ENCODE measurements at regions not wholly inside any gene's neighbourhood (a gene's known extent, or its start where the extent isn't known, plus 50 kb on each side); places are given as distances from the start of the nearest gene placed in this dataset.
"Not testable (repeated sequence)": the region's sequence is repeated elsewhere in the genome, so short reads cannot be mapped to it uniquely, and the experiment has no call there.

- in situ Hi-C loops (cut with HindIII; ENCODE audit: low pct_ligation_motif_present, low pct_unique_long_range_greater_than_20kb, low sequenced_read_pairs), result no loop called here
- no peak for DNase-seq
Measured at GRCh38 chr4:60404027-60404426, 796.1 kb upstream of the ADGRL3 start.

GRCh38 chr4:60422439-60422838, 777.7 kb upstream of the ADGRL3 start:
- DNase-seq, result no peak
- in situ Hi-C loops (cut with HindIII; ENCODE audit: low pct_ligation_motif_present, low pct_unique_long_range_greater_than_20kb, low sequenced_read_pairs), result no loop called here

GRCh38 chr4:60423573-60424184, 776.4 kb upstream of the ADGRL3 start:
- in situ Hi-C loops (cut with HindIII; ENCODE audit: low pct_ligation_motif_present, low pct_unique_long_range_greater_than_20kb, low sequenced_read_pairs); DNase-seq: not testable (repeated sequence)

DNA sequence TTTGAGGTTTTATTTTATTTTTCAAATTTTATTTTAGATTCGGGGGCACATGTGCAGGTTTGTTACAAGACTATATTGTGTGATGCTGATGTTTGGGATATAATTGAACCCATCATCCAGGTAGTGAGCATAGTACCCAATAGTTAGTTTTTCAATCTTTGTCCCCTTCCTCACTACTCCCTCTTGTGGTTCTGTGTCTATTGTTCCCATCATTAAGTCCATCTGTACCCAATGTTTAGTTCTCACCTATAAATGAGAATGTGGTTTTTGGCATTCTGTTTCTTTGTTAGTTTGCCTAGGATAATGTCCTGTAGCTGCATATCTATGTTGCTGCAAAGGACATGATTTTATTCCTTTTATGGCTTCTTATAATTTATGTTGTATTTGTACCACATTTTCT, 767.2 kb upstream of the ADGRL3 start:
- no peak for DNase-seq
- in situ Hi-C loops (cut with HindIII; ENCODE audit: low pct_ligation_motif_present, low pct_unique_long_range_greater_than_20kb, low sequenced_read_pairs), result no loop called here

DNA sequence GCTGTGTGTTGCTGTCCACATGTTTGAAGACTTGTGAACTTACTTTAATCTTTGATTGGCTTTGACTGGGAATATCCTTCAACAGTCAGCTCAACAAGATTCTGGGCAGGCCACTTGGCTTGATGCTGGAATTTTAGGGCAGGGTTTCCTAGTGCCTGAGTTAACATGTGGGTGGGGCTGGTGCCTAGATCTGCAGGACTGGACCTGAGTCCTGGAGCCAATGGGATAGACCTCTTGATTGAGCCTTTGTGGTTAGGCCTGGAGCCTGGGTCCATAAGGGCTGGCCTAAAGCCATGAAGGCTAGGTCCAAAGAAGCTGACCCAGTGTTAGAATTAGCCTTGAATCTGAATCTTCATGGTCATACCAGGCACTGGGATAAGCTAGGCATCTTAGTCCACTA, 757.1 kb upstream of the ADGRL3 start:
- DNase-seq, result no peak
- in situ Hi-C loops (cut with HindIII; ENCODE audit: low pct_ligation_motif_present, low pct_unique_long_range_greater_than_20kb, low sequenced_read_pairs), result no loop called here

DNA sequence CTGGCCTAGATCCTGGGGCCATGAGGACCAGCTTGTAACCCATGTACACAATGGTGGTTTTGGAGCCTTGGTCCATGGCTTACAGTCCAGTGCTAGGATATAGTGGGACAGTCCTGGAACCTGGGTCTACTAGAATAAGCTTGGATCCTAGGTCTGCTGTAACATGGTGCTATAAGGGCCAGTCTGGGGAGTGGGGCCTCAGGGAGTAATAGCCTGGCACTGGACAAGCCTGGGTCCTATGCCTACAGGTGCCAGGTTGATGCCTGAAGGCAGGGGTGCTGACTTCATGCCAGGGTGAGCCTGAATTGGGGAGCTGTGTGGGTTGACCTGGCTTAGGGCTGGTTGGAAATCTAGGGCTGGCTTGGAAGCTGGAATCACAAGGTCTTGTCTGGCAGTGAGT, 756.3 kb upstream of the ADGRL3 start:
- no peak for DNase-seq
- in situ Hi-C loops (cut with HindIII; ENCODE audit: low pct_ligation_motif_present, low pct_unique_long_range_greater_than_20kb, low sequenced_read_pairs), result no loop called here

- DNase-seq, result no peak
- in situ Hi-C loops (cut with HindIII; ENCODE audit: low pct_ligation_motif_present, low pct_unique_long_range_greater_than_20kb, low sequenced_read_pairs), result no loop called here
Measured at GRCh38 chr4:60450054-60450453, 750.1 kb upstream of the ADGRL3 start.

- in situ Hi-C loops (cut with HindIII; ENCODE audit: low pct_ligation_motif_present, low pct_unique_long_range_greater_than_20kb, low sequenced_read_pairs), result no loop called here
- DNase-seq, result no peak
Measured at GRCh38 chr4:60452266-60452665, 747.9 kb upstream of the ADGRL3 start.

- DNase-seq, result no peak
- in situ Hi-C loops (cut with HindIII; ENCODE audit: low pct_ligation_motif_present, low pct_unique_long_range_greater_than_20kb, low sequenced_read_pairs), result no loop called here
Measured at GRCh38 chr4:60455380-60455779, 744.7 kb upstream of the ADGRL3 start.

- no peak for DNase-seq
- in situ Hi-C loops (cut with HindIII; ENCODE audit: low pct_ligation_motif_present, low pct_unique_long_range_greater_than_20kb, low sequenced_read_pairs), result no loop called here
Measured at GRCh38 chr4:60461551-60461950, 738.6 kb upstream of the ADGRL3 start.

DNA sequence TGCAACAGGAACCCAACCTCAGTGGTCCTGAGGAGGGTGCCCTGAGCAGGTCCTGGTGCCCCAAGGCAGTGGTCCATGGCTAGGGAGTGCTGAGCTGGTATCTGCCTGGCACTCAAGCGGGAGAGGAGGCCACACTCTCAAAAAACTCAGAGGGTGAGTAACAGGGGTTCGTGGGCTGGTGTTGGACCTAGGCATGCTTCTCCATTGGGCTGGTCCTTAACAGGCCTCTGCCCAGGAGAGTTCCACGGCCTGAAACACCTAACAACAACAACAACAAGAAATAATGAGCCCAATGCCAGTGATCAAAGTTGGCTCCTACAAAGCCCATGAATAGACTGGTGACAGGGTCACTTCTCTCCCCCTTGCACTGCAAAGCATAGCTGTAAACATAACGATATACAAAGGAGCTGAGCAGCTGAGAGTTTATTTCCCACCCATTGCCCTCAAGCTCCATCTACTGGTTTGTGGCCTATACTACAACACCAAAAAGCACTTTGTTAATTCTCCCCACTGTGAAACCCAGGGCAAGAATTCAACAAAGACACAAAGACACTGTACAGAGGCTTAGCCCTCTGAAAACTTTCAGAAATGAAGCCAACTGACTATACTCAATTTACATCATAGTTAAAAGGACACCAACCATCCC, 736.1 kb upstream of the ADGRL3 start:
- DNase-seq, result peak; percentile 9
- in situ Hi-C loops (cut with HindIII; ENCODE audit: low pct_ligation_motif_present, low pct_unique_long_range_greater_than_20kb, low sequenced_read_pairs), result no loop called here

GRCh38 chr4:60482921-60483351, 717.2 kb upstream of the ADGRL3 start:
- no peak for DNase-seq
- in situ Hi-C loops (cut with HindIII; ENCODE audit: low pct_ligation_motif_present, low pct_unique_long_range_greater_than_20kb, low sequenced_read_pairs), result no loop called here

- DNase-seq, result no peak
- in situ Hi-C loops (cut with HindIII; ENCODE audit: low pct_ligation_motif_present, low pct_unique_long_range_greater_than_20kb, low sequenced_read_pairs), result no loop called here
Measured at GRCh38 chr4:60485276-60485675, 714.9 kb upstream of the ADGRL3 start.

- DNase-seq; in situ Hi-C loops (cut with HindIII; ENCODE audit: low pct_ligation_motif_present, low pct_unique_long_range_greater_than_20kb, low sequenced_read_pairs): not testable (repeated sequence)
Measured at GRCh38 chr4:60487118-60487761, 712.9 kb upstream of the ADGRL3 start.

DNA sequence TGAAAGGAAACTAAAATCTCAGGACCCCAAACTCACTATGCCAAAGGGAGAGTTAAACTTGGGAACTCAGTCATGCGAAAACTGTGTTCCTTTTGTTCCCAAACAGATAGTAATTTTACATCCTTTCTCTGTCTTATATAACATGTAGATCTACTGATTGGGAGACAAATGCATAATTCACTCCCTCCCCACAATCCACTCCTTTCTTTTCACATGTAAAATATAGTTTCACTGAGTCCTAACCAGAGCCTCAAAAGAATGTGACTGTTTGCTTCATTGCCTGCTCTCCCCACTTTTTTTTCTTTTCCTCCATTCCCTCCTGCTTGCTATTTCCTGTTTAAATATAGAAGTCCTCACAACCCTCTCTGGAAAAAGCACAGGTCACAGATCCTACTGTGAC, 699.3 kb upstream of the ADGRL3 start:
- DNase-seq, result no peak
- in situ Hi-C loops (cut with HindIII; ENCODE audit: low pct_ligation_motif_present, low pct_unique_long_range_greater_than_20kb, low sequenced_read_pairs), result no loop called here

DNA sequence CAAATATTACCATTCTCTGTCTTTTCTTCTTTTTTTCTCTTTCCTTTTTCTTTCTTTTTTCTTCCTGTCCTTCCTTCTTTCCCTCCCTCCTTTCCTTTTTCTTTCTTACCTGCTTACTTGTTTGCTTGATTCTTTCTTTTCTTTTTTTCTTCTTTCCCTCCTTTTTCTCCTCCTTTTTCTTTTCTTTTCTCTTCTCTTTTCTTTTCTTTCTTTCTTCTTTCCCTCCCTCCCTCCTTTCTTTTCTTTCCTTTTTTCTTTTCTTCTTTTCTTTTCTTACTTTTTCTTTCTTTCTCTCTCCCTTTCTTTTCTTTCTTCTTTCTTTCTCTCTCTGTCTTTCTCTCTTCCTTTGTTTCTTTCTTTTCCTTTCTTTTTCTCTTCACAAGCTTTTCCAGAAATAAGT, 697.4 kb upstream of the ADGRL3 start:
- in situ Hi-C loops (cut with HindIII; ENCODE audit: low pct_ligation_motif_present, low pct_unique_long_range_greater_than_20kb, low sequenced_read_pairs), result no loop called here
- no peak for DNase-seq

GRCh38 chr4:60506061-60506460, 694.1 kb upstream of the ADGRL3 start:
- in situ Hi-C loops (cut with HindIII; ENCODE audit: low pct_ligation_motif_present, low pct_unique_long_range_greater_than_20kb, low sequenced_read_pairs), result no loop called here

GRCh38 chr4:60522265-60522664, 677.9 kb upstream of the ADGRL3 start:
- no peak for DNase-seq
- in situ Hi-C loops (cut with HindIII; ENCODE audit: low pct_ligation_motif_present, low pct_unique_long_range_greater_than_20kb, low sequenced_read_pairs), result no loop called here

More at GRCh38 chr4:60506061-60506460, 694.1 kb upstream of the ADGRL3 start:
- DNase-seq, result no peak

DNA sequence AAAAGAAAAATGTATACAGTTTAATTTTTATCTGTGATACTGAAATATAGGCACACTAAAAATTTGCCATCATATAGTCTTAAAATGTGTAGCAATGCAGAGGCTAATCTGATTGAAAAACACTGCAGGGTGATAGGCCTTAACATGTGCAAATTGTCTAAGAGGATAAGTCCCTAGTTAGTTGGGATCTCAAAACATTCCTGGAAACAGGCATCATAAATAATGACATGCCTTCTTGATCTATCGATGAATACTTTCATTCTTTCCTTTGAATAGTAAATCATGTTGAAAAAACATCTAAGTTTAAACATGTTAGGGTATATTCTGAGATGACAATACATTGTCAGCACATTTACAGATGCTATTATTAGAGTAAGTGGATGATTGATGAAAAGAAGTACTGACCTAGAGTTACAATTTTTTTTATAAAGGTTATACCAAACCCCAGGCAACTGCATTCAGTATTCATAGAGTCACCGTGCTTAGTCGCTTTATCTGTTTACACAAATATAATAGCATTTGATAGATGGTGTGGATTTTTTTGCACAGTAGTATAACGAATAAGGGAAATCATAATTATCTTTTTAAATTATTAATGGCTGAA, 668.2 kb upstream of the ADGRL3 start:
- in situ Hi-C loops (cut with HindIII; ENCODE audit: low pct_ligation_motif_present, low pct_unique_long_range_greater_than_20kb, low sequenced_read_pairs), result no loop called here
- DNase-seq, result no peak

DNA sequence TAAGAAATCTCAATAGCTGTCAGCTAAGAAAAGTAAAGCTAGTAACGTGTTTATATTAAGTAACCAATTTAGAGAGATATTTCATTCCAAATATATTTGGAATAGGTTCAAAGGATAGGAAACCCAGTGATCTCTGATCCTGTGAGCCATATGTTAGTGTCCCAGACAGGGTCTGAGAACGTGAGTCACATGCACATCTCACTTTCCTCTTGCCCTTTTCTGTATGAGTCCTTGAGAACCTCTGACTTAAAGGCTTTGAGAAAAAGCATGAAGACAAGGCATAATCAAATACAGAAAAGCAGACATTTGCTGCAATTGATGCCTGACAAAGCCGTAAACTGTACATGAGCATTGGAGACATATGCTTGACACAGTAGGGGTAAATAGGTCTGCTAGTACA, 655.1 kb upstream of the ADGRL3 start:
- in situ Hi-C loops (cut with HindIII; ENCODE audit: low pct_ligation_motif_present, low pct_unique_long_range_greater_than_20kb, low sequenced_read_pairs), result no loop called here
- no peak for DNase-seq

Data from ACHN (cell line).